SU-DHL-6 (cell line): ENCODE measurements at regions not wholly inside any gene's neighbourhood (a gene's known extent, or its start where the extent isn't known, plus 50 kb on each side); places are given as distances from the start of the nearest gene placed in this dataset.

ENCODE experiments used
- EZH2phosphoT487 ChIP-seq: fragments of 200-600 bp; sonication (generic), shearing (Covaris generic); conservative IDR thresholded peaks from 2 replicates; pipeline ENCODE4 v1.6.1; 2018; ENCODE audit warnings: mild to moderate bottlenecking, antibody characterized with exemption, low read length, moderate library complexity, mixed read lengths
- TF ChIP-seq, protein P1 (sequence below): fragments of 200-600 bp; sonication (generic); IDR thresholded peaks from one replicate; pipeline ENCODE4 v1.5.1; 2017; ENCODE audit warnings: antibody characterized with exemption, mild to moderate bottlenecking, low read length, moderate library complexity; ENCODE audit not compliant: insufficient read depth, poor library complexity, severe bottlenecking

DNA sequence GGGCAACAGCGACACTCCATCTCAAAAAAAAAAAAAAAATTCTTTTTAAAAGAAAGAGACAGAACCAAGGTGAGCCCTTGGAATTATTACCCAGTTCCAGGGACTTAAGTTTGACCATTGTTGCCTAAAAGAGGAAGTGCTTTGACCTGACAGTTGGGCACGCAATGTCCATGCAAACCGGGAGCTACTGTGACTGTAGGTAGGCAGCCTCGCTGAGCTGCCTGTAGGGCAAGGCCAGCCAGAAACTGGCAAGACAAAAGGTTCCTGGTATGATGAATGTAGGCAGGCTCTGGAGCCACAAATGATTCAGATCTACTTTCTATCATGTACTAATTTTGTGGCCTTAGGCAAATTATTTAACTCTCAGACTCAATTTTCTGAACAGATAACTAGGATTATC lies 334.8 kb upstream of the ZNF462 start:
- TF ChIP-seq, protein P1, sequence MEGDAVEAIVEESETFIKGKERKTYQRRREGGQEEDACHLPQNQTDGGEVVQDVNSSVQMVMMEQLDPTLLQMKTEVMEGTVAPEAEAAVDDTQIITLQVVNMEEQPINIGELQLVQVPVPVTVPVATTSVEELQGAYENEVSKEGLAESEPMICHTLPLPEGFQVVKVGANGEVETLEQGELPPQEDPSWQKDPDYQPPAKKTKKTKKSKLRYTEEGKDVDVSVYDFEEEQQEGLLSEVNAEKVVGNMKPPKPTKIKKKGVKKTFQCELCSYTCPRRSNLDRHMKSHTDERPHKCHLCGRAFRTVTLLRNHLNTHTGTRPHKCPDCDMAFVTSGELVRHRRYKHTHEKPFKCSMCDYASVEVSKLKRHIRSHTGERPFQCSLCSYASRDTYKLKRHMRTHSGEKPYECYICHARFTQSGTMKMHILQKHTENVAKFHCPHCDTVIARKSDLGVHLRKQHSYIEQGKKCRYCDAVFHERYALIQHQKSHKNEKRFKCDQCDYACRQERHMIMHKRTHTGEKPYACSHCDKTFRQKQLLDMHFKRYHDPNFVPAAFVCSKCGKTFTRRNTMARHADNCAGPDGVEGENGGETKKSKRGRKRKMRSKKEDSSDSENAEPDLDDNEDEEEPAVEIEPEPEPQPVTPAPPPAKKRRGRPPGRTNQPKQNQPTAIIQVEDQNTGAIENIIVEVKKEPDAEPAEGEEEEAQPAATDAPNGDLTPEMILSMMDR, result no peak
- TF ChIP-seq EZH2phosphoT487, result no peak
